GM21786 (cell line): ENCODE measurements at regions not wholly inside any gene's neighbourhood (a gene's known extent, or its start where the extent isn't known, plus 50 kb on each side); places are given as distances from the start of the nearest gene placed in this dataset.

Source experiments
- ATAC-seq: cut with Tn5 transposase; IDR thresholded peaks from one replicate; pipeline ENCODE4 v1.9.1; 2021; ENCODE audit not compliant: unreplicated experiment

GRCh38 chr1:168865850-168866620 lies 137.0 kb upstream of the DPT start:
- no peak for ATAC-seq

GRCh38 chr1:168867941-168868634 lies 139.1 kb upstream of the DPT start:
- ATAC-seq, result no peak

- no peak for ATAC-seq
These were observed 142.5 kb upstream of the DPT start for GRCh38 chr1:168871531-168871930.

- ATAC-seq, result no peak
These were observed 146.8 kb upstream of the DPT start for GRCh38 chr1:168875831-168876230.

GRCh38 chr1:168876830-168877229 lies 147.8 kb upstream of the DPT start:
- ATAC-seq, result no peak

- no peak for ATAC-seq
These were observed 151.1 kb upstream of the DPT start for GRCh38 chr1:168879896-168880734.

GRCh38 chr1:168881656-168882260 lies 152.8 kb upstream of the DPT start:
- ATAC-seq, result no peak

GRCh38 chr1:168887381-168887780 lies 158.4 kb upstream of the DPT start:
- no peak for ATAC-seq

- no peak for ATAC-seq
These were observed 159.4 kb upstream of the DPT start for GRCh38 chr1:168888418-168888817.

GRCh38 chr1:168892931-168893330 lies 163.9 kb upstream of the DPT start:
- no peak for ATAC-seq

GRCh38 chr1:168893359-168893801 lies 164.4 kb upstream of the DPT start:
- ATAC-seq, result no peak

GRCh38 chr1:168894397-168894903 lies 165.4 kb upstream of the DPT start:
- no peak for ATAC-seq

- no peak for ATAC-seq
These were observed 168.2 kb upstream of the DPT start for GRCh38 chr1:168897249-168897648.

- ATAC-seq, result no peak
These were observed 174.3 kb upstream of the DPT start for GRCh38 chr1:168903237-168903830.

- ATAC-seq, result no peak
These were observed 176.6 kb upstream of the DPT start for GRCh38 chr1:168905633-168906032.

- ATAC-seq, result no peak
These were observed 177.4 kb upstream of the DPT start for GRCh38 chr1:168906367-168906766.

- no peak for ATAC-seq
These were observed 178.0 kb upstream of the DPT start for GRCh38 chr1:168907053-168907452.

GRCh38 chr1:168907786-168908348 lies 178.9 kb upstream of the DPT start:
- no peak for ATAC-seq

GRCh38 chr1:168910403-168910802 lies 181.4 kb upstream of the DPT start:
- no peak for ATAC-seq

GRCh38 chr1:168911370-168911769 lies 182.4 kb upstream of the DPT start:
- no peak for ATAC-seq
